Frontal cortex (tissue), 3 donors: ENCODE measurements at regions not wholly inside any gene's neighbourhood (a gene's known extent, or its start where the extent isn't known, plus 50 kb on each side); places are given as distances from the start of the nearest gene placed in this dataset.
A peak's percentile ranks its signal among the peaks of the same experiment; 100 is the strongest.
"Not testable (repeated sequence)": the region's sequence is repeated elsewhere in the genome, so short reads cannot be mapped to it uniquely, and the experiment has no call there.

ENCODE experiments used
- DNase-seq, 2 donors: peaks; one replicate each; pipeline ENCODE4 v3.0.0; 2012; ENCODE audit warnings: low spot score in 2 of 2
- FAIRE-seq: peaks from 2 replicates; lab custom pipeline; 2012; peaks lifted over from hg19 to GRCh38; lab: Jason Lieb, UNC
- donor health status: control.
- donor health status: control.
- donor health status: control.

DNA sequence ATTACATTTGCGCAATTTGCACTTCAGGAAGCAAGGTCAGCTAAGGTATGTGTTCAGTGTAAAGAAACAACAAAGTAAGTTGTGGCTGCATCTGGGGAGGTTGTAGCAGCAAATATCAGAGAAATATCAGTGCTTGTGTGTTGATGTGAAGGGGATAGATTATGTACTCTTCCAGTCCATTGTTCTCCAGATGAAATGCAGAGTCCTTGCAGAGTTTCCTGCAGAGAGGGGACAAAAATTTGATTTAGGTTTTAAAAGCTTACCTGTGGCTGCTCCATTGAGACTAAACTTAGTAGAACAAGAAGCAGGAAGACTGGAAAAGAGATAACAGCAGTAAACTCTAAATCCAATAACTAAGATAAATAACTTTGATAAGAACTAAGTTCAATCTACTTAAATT is 952.2 kb downstream of the CDH18 start:
- FAIRE-seq, result no peak
- no peak for DNase-seq

- DNase-seq (no peak), FAIRE-seq (no peak)
Measured at GRCh38 chr5:19042106-19042505, 945.9 kb downstream of the CDH18 start.

GRCh38 chr5:19044311-19044710 is 943.7 kb downstream of the CDH18 start:
- DNase-seq (no peak), FAIRE-seq (no peak)

DNA sequence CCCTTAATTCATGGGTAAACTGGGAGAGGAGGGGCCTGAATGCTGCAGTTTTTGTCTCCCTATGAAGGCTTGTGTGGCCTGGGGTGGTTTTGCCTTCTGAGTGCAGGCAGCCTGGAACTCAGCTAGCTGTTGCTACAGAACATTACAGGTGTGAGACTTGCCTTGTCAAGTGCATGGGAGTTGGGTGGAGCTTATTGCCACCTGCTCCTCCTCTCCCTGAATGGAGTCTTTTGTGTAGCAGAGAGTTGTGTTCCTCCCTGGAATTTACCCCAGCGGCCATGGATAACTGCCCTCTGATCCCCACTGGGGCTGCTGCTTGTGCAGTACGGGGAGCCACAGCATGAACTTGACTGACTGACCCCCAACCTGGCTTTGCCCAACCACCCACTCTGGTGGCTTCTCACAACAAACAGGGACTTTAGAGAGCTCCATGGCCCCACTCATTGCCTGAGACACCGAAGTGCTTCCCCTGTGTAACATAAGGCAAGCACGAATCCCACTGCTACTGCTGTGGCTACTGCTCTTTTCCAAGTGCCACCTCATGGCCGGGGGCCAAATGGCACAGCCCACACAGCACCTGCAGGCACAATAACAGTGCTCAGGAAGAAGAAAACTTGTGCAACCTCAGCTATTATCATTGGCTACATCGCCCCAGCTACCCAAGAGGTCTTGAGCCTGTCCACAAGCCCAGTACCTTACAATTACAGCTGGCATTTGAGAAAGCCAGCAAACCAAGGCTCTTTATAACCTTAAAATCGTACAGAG is 942.9 kb downstream of the CDH18 start:
- DNase-seq, result no peak
- no peak for FAIRE-seq

DNA sequence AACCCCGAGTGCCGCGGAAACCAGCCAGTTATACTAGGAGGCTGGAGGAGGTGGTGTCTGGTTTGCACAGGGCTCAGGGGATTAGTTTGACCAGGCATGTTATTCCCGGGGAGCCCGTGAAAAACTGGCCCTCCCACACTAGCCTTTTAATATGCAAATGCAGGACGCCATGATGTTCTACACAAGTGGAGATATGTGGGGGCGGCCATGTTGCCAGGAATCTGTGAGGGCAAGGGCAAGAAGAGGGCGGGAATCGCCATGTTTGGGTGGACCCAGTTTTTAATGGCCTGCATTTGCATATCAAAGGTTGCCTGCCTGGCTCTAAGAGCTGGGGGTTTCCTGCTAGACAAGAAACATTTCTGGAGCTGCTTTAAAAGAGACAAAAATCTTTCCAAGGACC is 940.7 kb downstream of the CDH18 start:
- FAIRE-seq (no peak), DNase-seq (no peak)

- FAIRE-seq (no peak), DNase-seq (no peak)
Measured at GRCh38 chr5:19048726-19049125, 939.3 kb downstream of the CDH18 start.

GRCh38 chr5:19058216-19058615 is 929.8 kb downstream of the CDH18 start:
- FAIRE-seq (no peak), DNase-seq (no peak)

- FAIRE-seq (no peak), DNase-seq (no peak)
Measured at GRCh38 chr5:19064094-19064493, 923.9 kb downstream of the CDH18 start.

GRCh38 chr5:19067741-19068140 is 920.3 kb downstream of the CDH18 start:
- FAIRE-seq (no peak), DNase-seq (no peak)

- FAIRE-seq, result no peak
- DNase-seq, result no peak
Measured at GRCh38 chr5:19098434-19098833, 889.6 kb downstream of the CDH18 start.

GRCh38 chr5:19099195-19099594 is 888.8 kb downstream of the CDH18 start:
- no peak for FAIRE-seq
- no peak for DNase-seq

- no peak for FAIRE-seq
Measured at GRCh38 chr5:19104948-19105347, 883.1 kb downstream of the CDH18 start.

GRCh38 chr5:19122923-19123322 is 865.1 kb downstream of the CDH18 start:
- DNase-seq, result no peak
- FAIRE-seq, result peak; percentile 85

More at GRCh38 chr5:19104948-19105347, 883.1 kb downstream of the CDH18 start:
- DNase-seq, result no peak

DNA sequence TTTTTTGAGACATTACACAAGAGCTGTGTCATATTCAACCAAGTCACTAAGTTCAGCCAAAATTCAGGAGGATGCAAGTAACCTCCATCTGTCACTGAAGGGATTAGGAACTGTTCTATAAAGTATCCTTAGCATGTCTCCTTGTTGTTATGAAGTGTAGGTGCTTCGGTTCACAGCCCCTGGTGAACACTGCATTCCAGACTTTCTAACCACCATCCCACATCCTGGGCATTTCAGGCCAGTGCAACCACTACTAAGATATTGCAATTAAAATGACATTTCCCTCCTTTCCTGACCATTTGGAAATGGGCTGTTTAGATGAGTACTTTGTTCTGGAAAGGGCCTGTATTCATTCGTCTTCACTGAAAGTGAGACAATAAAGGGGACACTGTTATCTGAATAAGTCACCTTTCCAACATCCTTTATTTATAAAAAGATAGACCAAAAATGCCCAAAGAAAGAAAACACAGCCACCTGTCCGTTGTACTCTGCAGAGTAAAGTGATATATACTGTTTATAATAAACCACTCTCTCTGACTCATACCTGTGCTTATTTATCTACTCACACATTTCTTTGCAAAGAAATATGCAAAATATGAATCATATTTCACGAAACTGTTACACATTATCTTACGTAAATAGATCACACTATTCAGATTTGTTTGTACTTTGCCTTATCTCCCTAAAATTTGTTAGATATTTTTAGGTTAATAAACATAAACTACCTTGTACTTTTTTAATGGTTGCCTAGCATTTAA is 861.9 kb downstream of the CDH18 start:
- FAIRE-seq (no peak), DNase-seq (no peak)

DNA sequence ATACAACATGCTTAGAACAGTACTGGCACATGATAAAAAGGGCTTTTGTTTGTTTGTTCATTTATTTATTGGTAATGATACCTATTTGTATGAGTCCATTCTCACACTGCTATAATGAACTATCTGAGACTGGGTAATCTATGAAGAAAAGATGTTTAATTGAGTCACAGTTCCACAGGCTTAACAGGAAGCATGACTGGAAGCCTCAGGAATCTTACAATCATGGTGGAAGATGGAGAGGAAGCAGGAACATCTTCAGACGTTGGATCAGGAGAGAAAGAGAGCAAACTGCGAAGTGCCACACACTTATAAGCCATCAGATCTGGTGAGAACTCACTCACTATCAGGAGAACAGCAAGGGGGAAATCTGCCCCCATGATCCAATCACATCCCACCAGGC is 847.7 kb downstream of the CDH18 start:
- no peak for FAIRE-seq

DNA sequence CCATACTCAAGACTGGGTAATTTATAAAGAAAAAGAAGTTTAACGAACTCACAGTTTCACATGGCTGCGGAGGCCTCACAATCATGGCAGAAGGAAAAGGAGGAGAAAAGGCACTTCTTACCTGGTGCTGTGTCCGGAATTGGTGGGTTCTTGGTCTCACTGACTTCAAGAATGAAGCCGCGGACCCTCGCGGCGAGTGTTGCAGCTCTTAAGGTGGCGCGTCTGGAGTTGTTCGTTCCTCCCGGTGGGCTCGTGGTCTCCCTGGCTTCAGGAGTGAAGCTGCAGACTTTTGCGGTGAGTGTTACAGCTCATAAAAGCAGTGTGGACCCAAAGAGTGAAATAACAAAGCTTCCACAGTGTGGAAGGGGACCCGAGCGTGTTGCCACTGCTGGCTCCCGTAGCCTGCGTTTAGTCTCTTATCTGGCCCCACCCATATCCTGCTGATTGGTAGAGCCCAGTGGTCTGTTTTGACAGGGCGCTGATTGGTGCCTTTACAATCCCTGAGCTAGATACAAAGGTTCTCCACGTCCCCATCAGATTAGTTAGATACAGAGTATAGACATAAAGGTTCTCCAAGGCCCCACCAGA is 846.0 kb downstream of the CDH18 start:
- not testable (repeated sequence) for DNase-seq, FAIRE-seq

More for the DNA sequence above, 847.7 kb downstream of the CDH18 start:
- no peak for DNase-seq

- not testable (repeated sequence) for DNase-seq, FAIRE-seq
Measured at GRCh38 chr5:19142713-19143414, 845.1 kb downstream of the CDH18 start.

- DNase-seq, result no peak
- no peak for FAIRE-seq
Measured at GRCh38 chr5:19143935-19144334, 844.1 kb downstream of the CDH18 start.

GRCh38 chr5:19169426-19169825 is 818.6 kb downstream of the CDH18 start:
- no peak for FAIRE-seq
- DNase-seq, result no peak

GRCh38 chr5:19172926-19173470 is 815.0 kb downstream of the CDH18 start:
- DNase-seq, result no peak
- no peak for FAIRE-seq
